ENCODE measurements at regions not wholly inside any gene's neighbourhood (a gene's known extent, or its start where the extent isn't known, plus 50 kb on each side); places are given as distances from the start of the nearest gene placed in this dataset.

- Mint-ChIP-seq H3K36me3 (ENCODE audit: unreplicated experiment) (no peaks in the 10 kb centered on the region), H3K27ac (ENCODE audit: unreplicated experiment) (peak overlapping the region; percentile 31), H3K4me3 (ENCODE audit: unreplicated experiment) (no peak overlapping the region), H3K9me3 (ENCODE audit: unreplicated experiment) (peaks cover 2% of the 10 kb centered on the region), H3K4me1 (ENCODE audit: low read depth, unreplicated experiment) (peaks cover 4% of the 10 kb centered on the region), H3K27me3 (ENCODE audit: unreplicated experiment) (no peaks in the 10 kb centered on the region)
- peak; percentile 42 for DNase-seq
- peak; percentile 73 for TF ChIP-seq CTCF (IDR thresholded peaks at IDR 0.05; ENCODE audit: partially characterized antibody, unreplicated experiment)
Observed at GRCh38 chr7:142412551-142413193, 154.8 kb upstream of the PRSS58 start.

GRCh38 chr7:142409471-142409870, 151.6 kb upstream of the PRSS58 start:
- DNase-seq, result no peak
- Mint-ChIP-seq H3K27ac (ENCODE audit: unreplicated experiment) (no peak overlapping the region), H3K4me3 (ENCODE audit: unreplicated experiment) (no peak overlapping the region), H3K36me3 (ENCODE audit: unreplicated experiment) (no peaks in the 10 kb centered on the region), H3K9me3 (ENCODE audit: unreplicated experiment) (no peaks in the 10 kb centered on the region), H3K4me1 (ENCODE audit: low read depth, unreplicated experiment) (peaks cover 2% of the 10 kb centered on the region), H3K27me3 (ENCODE audit: unreplicated experiment) (no peaks in the 10 kb centered on the region)
- TF ChIP-seq CTCF (IDR thresholded peaks at IDR 0.05; ENCODE audit: partially characterized antibody, unreplicated experiment), result no peak

GRCh38 chr7:142408794-142409193, 150.9 kb upstream of the PRSS58 start:
- no peaks in the 10 kb centered on the region for H3K9me3 Mint-ChIP-seq (ENCODE audit: unreplicated experiment)
- DNase-seq, result no peak
- no peaks in the 10 kb centered on the region for H3K36me3 Mint-ChIP-seq (ENCODE audit: unreplicated experiment)
- no peak overlapping the region for H3K27ac Mint-ChIP-seq (ENCODE audit: unreplicated experiment)
- peaks cover 2% of the 10 kb centered on the region for H3K4me1 Mint-ChIP-seq (ENCODE audit: low read depth, unreplicated experiment)
- TF ChIP-seq CTCF (IDR thresholded peaks at IDR 0.05; ENCODE audit: partially characterized antibody, unreplicated experiment), result no peak
- no peak overlapping the region for H3K4me3 Mint-ChIP-seq (ENCODE audit: unreplicated experiment)
- H3K27me3 Mint-ChIP-seq (ENCODE audit: unreplicated experiment), result no peaks in the 10 kb centered on the region

GRCh38 chr7:142407939-142408570, 150.2 kb upstream of the PRSS58 start:
- Mint-ChIP-seq H3K4me3 (ENCODE audit: unreplicated experiment) (no peak overlapping the region), H3K4me1 (ENCODE audit: low read depth, unreplicated experiment) (peaks cover 2% of the 10 kb centered on the region), H3K27ac (ENCODE audit: unreplicated experiment) (no peak overlapping the region), H3K9me3 (ENCODE audit: unreplicated experiment) (peaks cover 2% of the 10 kb centered on the region), H3K27me3 (ENCODE audit: unreplicated experiment) (no peaks in the 10 kb centered on the region), H3K36me3 (ENCODE audit: unreplicated experiment) (no peaks in the 10 kb centered on the region)
- no peak for TF ChIP-seq CTCF (IDR thresholded peaks at IDR 0.05; ENCODE audit: partially characterized antibody, unreplicated experiment)
- no peak for DNase-seq

GRCh38 chr7:142405122-142405765, 147.4 kb upstream of the PRSS58 start:
- H3K36me3 Mint-ChIP-seq (ENCODE audit: unreplicated experiment), result no peaks in the 10 kb centered on the region

More at GRCh38 chr7:142405122-142405765, 147.4 kb upstream of the PRSS58 start:
- Mint-ChIP-seq H3K4me3 (ENCODE audit: unreplicated experiment) (no peak overlapping the region), H3K4me1 (ENCODE audit: low read depth, unreplicated experiment) (no peaks in the 10 kb centered on the region), H3K27me3 (ENCODE audit: unreplicated experiment) (no peaks in the 10 kb centered on the region), H3K9me3 (ENCODE audit: unreplicated experiment) (peaks cover 2% of the 10 kb centered on the region), H3K27ac (ENCODE audit: unreplicated experiment) (no peak overlapping the region)
- no peak for TF ChIP-seq CTCF (IDR thresholded peaks at IDR 0.05; ENCODE audit: partially characterized antibody, unreplicated experiment)
- no peak for DNase-seq
